Endodermal cell (in vitro differentiated cells): ENCODE measurements at regions not wholly inside any gene's neighbourhood (a gene's known extent, or its start where the extent isn't known, plus 50 kb on each side); places are given as distances from the start of the nearest gene placed in this dataset.
"Not testable (repeated sequence)": the region's sequence is repeated elsewhere in the genome, so short reads cannot be mapped to it uniquely, and the experiment has no call there.

Source experiments
- DNase-seq: peaks from one replicate; pipeline ENCODE4 v3.0.0-alpha.2; 2017
- H3K27ac ChIP-seq: 2 replicates; pipeline ENCODE4 v1.5.1; 2013; ENCODE audit warnings: mild to moderate bottlenecking, low read depth, low read length, moderate library complexity
- H3K27me3 ChIP-seq: 2 replicates; pipeline ENCODE4 v1.6.1; 2013; ENCODE audit warnings: mild to moderate bottlenecking, low read length, moderate library complexity; ENCODE audit not compliant: insufficient read depth, control insufficient read depth, poor library complexity, severe bottlenecking
- H3K36me3 ChIP-seq: 2 replicates; pipeline ENCODE4 v1.7.0; 2013; ENCODE audit warnings: mild to moderate bottlenecking, low read length, moderate library complexity; ENCODE audit not compliant: control insufficient read depth, insufficient read depth
- H3K4me1 ChIP-seq: one replicate; pipeline ENCODE4 v1.7.0; 2013; ENCODE audit warnings: low read length; ENCODE audit not compliant: control insufficient read depth, insufficient read depth
- H3K4me3 ChIP-seq: 2 replicates; pipeline ENCODE4 v1.5.1; 2013; ENCODE audit warnings: mild to moderate bottlenecking, low read length, moderate library complexity
- H3K9ac ChIP-seq: 2 replicates; pipeline ENCODE4 v1.6.1; 2013; ENCODE audit warnings: mild to moderate bottlenecking, low read length, moderate library complexity; ENCODE audit not compliant: poor library complexity, severe bottlenecking; ENCODE audit errors: extremely low read depth
- H3K9me3 ChIP-seq: 2 replicates; pipeline ENCODE4 v1.6.1; 2013; ENCODE audit warnings: mild to moderate bottlenecking, low read length, moderate library complexity; ENCODE audit not compliant: control insufficient read depth
- H3K27ac Mint-ChIP-seq: 2 replicates; pipeline ENCODE4 v1.8.0; 2020; ENCODE audit warnings: mixed read lengths
- H3K27me3 Mint-ChIP-seq: 2 replicates; pipeline ENCODE4 v1.8.0; 2021; ENCODE audit warnings: mild to moderate bottlenecking, mixed read lengths; ENCODE audit not compliant: insufficient read depth
- H3K36me3 Mint-ChIP-seq: 2 replicates; pipeline ENCODE4 v1.8.0; 2020; ENCODE audit warnings: low read depth, mixed read lengths
- H3K4me1 Mint-ChIP-seq: 2 replicates; pipeline ENCODE4 v1.8.0; 2020; ENCODE audit warnings: mixed read lengths
- H3K4me3 Mint-ChIP-seq: 2 replicates; pipeline ENCODE4 v1.8.0; 2020; ENCODE audit warnings: mild to moderate bottlenecking, moderate library complexity, mixed read lengths
- H3K9me3 Mint-ChIP-seq: 2 replicates; pipeline ENCODE4 v1.8.0; 2020; ENCODE audit warnings: mild to moderate bottlenecking, mixed read lengths
- WGBS, 2 experiments: methylation state at CpG; one replicate each; pipeline versions ENCODE4 v1.1.5 to v1.1.7; 2013; ENCODE audit warnings: missing lambda C conversion rate in 2 of 2, mixed read lengths in 1 of 2; ENCODE audit not compliant: insufficient coverage in 1 of 2, insufficient read length in 1 of 2; 5-methylcytosine and 5-hydroxymethylcytosine counted together
- TF ChIP-seq, protein P1 (sequence below): fragments of 200-600 bp; sonication (generic); conservative IDR thresholded peaks from 2 replicates; pipeline ENCODE4 v1.5.0; 2021; ENCODE audit warnings: antibody characterized with exemption, mild to moderate bottlenecking

GRCh38 chr4:138788857-138789256 is 226.7 kb upstream of the NOCT start:
- H3K9ac ChIP-seq = no peak overlapping the region
- Mint-ChIP-seq H3K27me3 (peaks cover 2% of the 10 kb centered on the region), H3K27ac (no peak overlapping the region), H3K4me3 (no peak overlapping the region), H3K36me3 (no peaks in the 10 kb centered on the region), H3K4me1 (peaks cover 3% of the 10 kb centered on the region), H3K9me3 (no peaks in the 10 kb centered on the region)
- H3K27ac ChIP-seq = no peak overlapping the region
- no peak for DNase-seq
- H3K4me3 ChIP-seq = no peak overlapping the region
- no peaks in the 10 kb centered on the region for H3K9me3 ChIP-seq
- H3K36me3 ChIP-seq = no peaks in the 10 kb centered on the region
- no peaks in the 10 kb centered on the region for H3K4me1 ChIP-seq
- 96 to 100% methylated on average over 5 of the region's 5 CpGs for WGBS, 2 experiments
- no peaks in the 10 kb centered on the region for H3K27me3 ChIP-seq
- TF ChIP-seq, protein P1, sequence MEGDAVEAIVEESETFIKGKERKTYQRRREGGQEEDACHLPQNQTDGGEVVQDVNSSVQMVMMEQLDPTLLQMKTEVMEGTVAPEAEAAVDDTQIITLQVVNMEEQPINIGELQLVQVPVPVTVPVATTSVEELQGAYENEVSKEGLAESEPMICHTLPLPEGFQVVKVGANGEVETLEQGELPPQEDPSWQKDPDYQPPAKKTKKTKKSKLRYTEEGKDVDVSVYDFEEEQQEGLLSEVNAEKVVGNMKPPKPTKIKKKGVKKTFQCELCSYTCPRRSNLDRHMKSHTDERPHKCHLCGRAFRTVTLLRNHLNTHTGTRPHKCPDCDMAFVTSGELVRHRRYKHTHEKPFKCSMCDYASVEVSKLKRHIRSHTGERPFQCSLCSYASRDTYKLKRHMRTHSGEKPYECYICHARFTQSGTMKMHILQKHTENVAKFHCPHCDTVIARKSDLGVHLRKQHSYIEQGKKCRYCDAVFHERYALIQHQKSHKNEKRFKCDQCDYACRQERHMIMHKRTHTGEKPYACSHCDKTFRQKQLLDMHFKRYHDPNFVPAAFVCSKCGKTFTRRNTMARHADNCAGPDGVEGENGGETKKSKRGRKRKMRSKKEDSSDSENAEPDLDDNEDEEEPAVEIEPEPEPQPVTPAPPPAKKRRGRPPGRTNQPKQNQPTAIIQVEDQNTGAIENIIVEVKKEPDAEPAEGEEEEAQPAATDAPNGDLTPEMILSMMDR = no peak

DNA sequence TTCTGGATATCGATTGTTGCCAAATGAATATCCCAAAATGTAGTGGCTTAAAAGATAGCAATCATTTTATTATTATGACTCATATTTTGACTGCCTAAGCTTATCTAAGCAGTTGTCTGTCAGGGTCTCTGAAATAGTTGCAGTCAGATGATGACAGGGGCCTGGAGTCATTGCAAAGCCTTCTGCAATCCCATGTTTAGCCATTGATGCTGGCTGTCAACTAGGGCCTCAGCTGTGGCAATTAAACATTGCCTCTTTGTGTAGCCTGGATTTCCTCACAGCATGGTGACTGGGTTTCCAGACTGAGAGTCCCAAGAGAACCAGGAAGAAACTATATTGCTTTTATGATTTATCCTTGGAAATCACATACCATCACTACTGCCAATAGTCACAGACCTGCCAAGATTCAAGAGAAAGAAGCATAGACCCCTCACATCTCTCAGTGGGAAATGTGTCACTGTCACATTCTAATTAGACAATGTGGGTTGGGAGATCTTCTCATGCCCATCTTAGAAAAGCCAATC is 227.3 kb upstream of the NOCT start:
- no peaks in the 10 kb centered on the region for H3K9me3 ChIP-seq
- H3K4me3 Mint-ChIP-seq = no peak overlapping the region
- no peaks in the 10 kb centered on the region for H3K36me3 Mint-ChIP-seq
- peaks cover 4% of the 10 kb centered on the region for H3K4me1 Mint-ChIP-seq
- TF ChIP-seq, protein P1 = no peak
- H3K4me3 ChIP-seq = no peak overlapping the region
- H3K27me3 ChIP-seq = no peaks in the 10 kb centered on the region
- H3K27ac ChIP-seq = no peak overlapping the region
- 100% methylated on average over 1 of the region's 1 CpG for WGBS, 2 experiments
- no peaks in the 10 kb centered on the region for H3K36me3 ChIP-seq
- H3K27me3 Mint-ChIP-seq = peaks cover 2% of the 10 kb centered on the region
- no peak overlapping the region for H3K9ac ChIP-seq
- no peak overlapping the region for H3K27ac Mint-ChIP-seq
- no peaks in the 10 kb centered on the region for H3K9me3 Mint-ChIP-seq
- no peaks in the 10 kb centered on the region for H3K4me1 ChIP-seq
- no peak for DNase-seq

- H3K36me3 ChIP-seq, H3K27me3 Mint-ChIP-seq, H3K9me3 ChIP-seq, H3K4me3 Mint-ChIP-seq, H3K27me3 ChIP-seq, DNase-seq, H3K27ac ChIP-seq, H3K9me3 Mint-ChIP-seq, H3K9ac ChIP-seq, H3K27ac Mint-ChIP-seq, H3K4me3 ChIP-seq, H3K4me1 ChIP-seq, H3K36me3 Mint-ChIP-seq: not testable (repeated sequence)
- H3K4me1 Mint-ChIP-seq = peaks cover 12% of the 10 kb centered on the region
- WGBS, 2 experiments = 50% methylated on average over 1 of the region's 2 CpGs; no CpG with 5 or more reads in 1 of the 2 experiments
Observed at GRCh38 chr4:138779761-138780160, 235.8 kb upstream of the NOCT start.

GRCh38 chr4:138775890-138776289 is 239.7 kb upstream of the NOCT start:
- TF ChIP-seq, protein P1 = no peak
- no peak overlapping the region for H3K4me3 Mint-ChIP-seq
- WGBS, 2 experiments = 53 to 80% methylated on average over 2 to 5 of the region's 6 CpGs

More at GRCh38 chr4:138775890-138776289, 239.7 kb upstream of the NOCT start:
- H3K9me3 Mint-ChIP-seq = peaks cover 6% of the 10 kb centered on the region
- Histone ChIP-seq H3K36me3 (no peaks in the 10 kb centered on the region), H3K4me3 (no peak overlapping the region), H3K9ac (no peak overlapping the region), H3K4me1 (no peaks in the 10 kb centered on the region), H3K27ac (no peak overlapping the region), H3K27me3 (no peaks in the 10 kb centered on the region), H3K9me3 (no peaks in the 10 kb centered on the region)
- no peaks in the 10 kb centered on the region for H3K36me3 Mint-ChIP-seq
- DNase-seq = no peak
- no peak overlapping the region for H3K27ac Mint-ChIP-seq
- no peaks in the 10 kb centered on the region for H3K27me3 Mint-ChIP-seq
- H3K4me1 Mint-ChIP-seq = peaks cover 10% of the 10 kb centered on the region
